Ovary (tissue), 3 donors: ENCODE measurements at regions not wholly inside any gene's neighbourhood (a gene's known extent, or its start where the extent isn't known, plus 50 kb on each side); places are given as distances from the start of the nearest gene placed in this dataset.

Experiments used
- EP300 ChIP-seq: sonication (generic); formaldehyde crosslinking; IDR thresholded peaks from one replicate; pipeline ENCODE4 v1.6.1; 2017; ENCODE audit warnings: antibody characterized with exemption
- POLR2A ChIP-seq: fragments of 450-650 bp; IDR thresholded peaks from one replicate; pipeline ENCODE4 v1.6.1; 2017; ENCODE audit warnings: antibody characterized with exemption, mild to moderate bottlenecking, moderate library complexity
- TF ChIP-seq, protein P1 (sequence below), 3 donors: fragments of 450-650 bp in 2 of 3; fragments of 200-600 bp in 1 of 3; IDR thresholded peaks; one replicate each; pipeline versions ENCODE4 v1.5.1 to v1.8.0; 2016 to 2022; ENCODE audit warnings: antibody characterized with exemption in 3 of 3, mild to moderate bottlenecking in 1 of 3
- donor health status: DM: no; HTN: no; CAD: no.

- TF ChIP-seq, protein P1, sequence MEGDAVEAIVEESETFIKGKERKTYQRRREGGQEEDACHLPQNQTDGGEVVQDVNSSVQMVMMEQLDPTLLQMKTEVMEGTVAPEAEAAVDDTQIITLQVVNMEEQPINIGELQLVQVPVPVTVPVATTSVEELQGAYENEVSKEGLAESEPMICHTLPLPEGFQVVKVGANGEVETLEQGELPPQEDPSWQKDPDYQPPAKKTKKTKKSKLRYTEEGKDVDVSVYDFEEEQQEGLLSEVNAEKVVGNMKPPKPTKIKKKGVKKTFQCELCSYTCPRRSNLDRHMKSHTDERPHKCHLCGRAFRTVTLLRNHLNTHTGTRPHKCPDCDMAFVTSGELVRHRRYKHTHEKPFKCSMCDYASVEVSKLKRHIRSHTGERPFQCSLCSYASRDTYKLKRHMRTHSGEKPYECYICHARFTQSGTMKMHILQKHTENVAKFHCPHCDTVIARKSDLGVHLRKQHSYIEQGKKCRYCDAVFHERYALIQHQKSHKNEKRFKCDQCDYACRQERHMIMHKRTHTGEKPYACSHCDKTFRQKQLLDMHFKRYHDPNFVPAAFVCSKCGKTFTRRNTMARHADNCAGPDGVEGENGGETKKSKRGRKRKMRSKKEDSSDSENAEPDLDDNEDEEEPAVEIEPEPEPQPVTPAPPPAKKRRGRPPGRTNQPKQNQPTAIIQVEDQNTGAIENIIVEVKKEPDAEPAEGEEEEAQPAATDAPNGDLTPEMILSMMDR (IDR thresholded peaks at IDR 0.05) = no peak
- TF ChIP-seq POLR2A = no peak
- no peak for TF ChIP-seq EP300
These were observed 174.0 kb upstream of the LDB2 start for GRCh38 chr4:17072483-17072882.
